ENCODE measurements at regions not wholly inside any gene's neighbourhood (a gene's known extent, or its start where the extent isn't known, plus 50 kb on each side); places are given as distances from the start of the nearest gene placed in this dataset.

GRCh38 chr13:104355041-104355670 lies 1288.9 kb upstream of the SLC10A2 start:
- Mint-ChIP-seq H3K4me3 (no peak overlapping the region), H3K27me3 (ENCODE audit: insufficient read depth, low read depth, poor library complexity) (no peaks in the 10 kb centered on the region), H3K36me3 (ENCODE audit: low read depth) (0 out of 3 replicates have a peak, but pooled peaks cover 3% of the 10 kb centered on the region), H3K27ac (no peak overlapping the region), H3K9me3 (peaks cover 2% of the 10 kb centered on the region; the same call in 1 of the 3 replicates), H3K4me1 (peaks cover 9% of the 10 kb centered on the region; the same call in 2 of the 3 replicates)
- H2AFZ ChIP-seq = no peak overlapping the region
- no peak for ATAC-seq
- no peaks in the 10 kb centered on the region for H3K36me3 ChIP-seq (ENCODE audit: insufficient read depth)
- no peaks in the 10 kb centered on the region for H3K27me3 ChIP-seq (ENCODE audit: insufficient read depth)
- no peak for DNase-seq (ENCODE audit: low spot score)
- no peak overlapping the region for H3K4me3 ChIP-seq
- H3K4me2 ChIP-seq = no peak overlapping the region
- no peak overlapping the region for H3K27ac ChIP-seq (ENCODE audit: low read depth)
- no peaks in the 10 kb centered on the region for H3K79me2 ChIP-seq (replicated peaks; ENCODE audit: insufficient read depth)
- no peaks in the 10 kb centered on the region for H3F3A ChIP-seq (replicated peaks; ENCODE audit: low read depth)
- H4K20me1 ChIP-seq (replicated peaks; ENCODE audit: insufficient read depth) = no peaks in the 10 kb centered on the region
- H3K4me1 ChIP-seq (ENCODE audit: insufficient read depth) = no peaks in the 10 kb centered on the region
- H3K9me2 ChIP-seq (ENCODE audit: insufficient read depth) = 0 out of 2 replicates have a peak, but pooled peaks cover 6% of the 10 kb centered on the region
- TF ChIP-seq CREB1 (CRISPR knock-in tag; IDR thresholded peaks at IDR 0.05; ENCODE audit: low read depth) (no peak), ZNF114 (CRISPR knock-in tag; IDR thresholded peaks at IDR 0.05) (no peak), ETS1 (IDR thresholded peaks at IDR 0.05) (no peak), EZH2phosphoT487 (IDR thresholded peaks at IDR 0.05; ENCODE audit: unreplicated experiment) (no peak), NANOG (IDR thresholded peaks at IDR 0.05; ENCODE audit: borderline replicate concordance) (no peak), ZNF331 (CRISPR knock-in tag; IDR thresholded peaks at IDR 0.05; ENCODE audit: low read depth) (no peak), ZNF462 (CRISPR knock-in tag; IDR thresholded peaks at IDR 0.05) (no peak), JUNB (IDR thresholded peaks at IDR 0.05; ENCODE audit: unreplicated experiment) (no peak)

Data from GM23338 (cell line).